Activated CD4-positive, alpha-beta T cell treated with anti-CD3 and anti-CD28 coated beads for 48 hours (primary cell): ENCODE measurements at regions not wholly inside any gene's neighbourhood (a gene's known extent, or its start where the extent isn't known, plus 50 kb on each side); places are given as distances from the start of the nearest gene placed in this dataset.
"Not testable (repeated sequence)": the region's sequence is repeated elsewhere in the genome, so short reads cannot be mapped to it uniquely, and the experiment has no call there.

Experiments
- DNase-seq: peaks from one replicate; pipeline ENCODE4 v3.0.0-alpha.2; 2020

DNA sequence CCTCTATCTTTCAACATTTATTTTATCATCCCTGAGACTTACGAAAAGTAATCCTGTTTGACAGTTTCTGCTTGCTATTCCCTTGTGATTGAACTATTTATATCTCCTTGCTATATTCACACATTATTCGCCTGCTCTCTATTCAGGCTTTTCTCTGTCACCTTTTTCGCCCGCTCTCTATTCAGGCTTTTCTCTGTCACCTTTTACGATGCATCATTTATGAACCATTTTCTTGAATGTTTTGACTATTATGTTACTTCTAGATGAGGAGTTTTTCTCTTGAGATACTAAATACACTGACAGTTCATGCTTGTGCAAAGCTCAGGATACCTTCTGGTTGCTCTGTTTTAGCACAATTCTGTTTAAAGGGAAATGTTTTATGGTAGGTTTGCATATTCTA lies 143.3 kb upstream of the VSTM2A start:
- DNase-seq, result no peak

DNA sequence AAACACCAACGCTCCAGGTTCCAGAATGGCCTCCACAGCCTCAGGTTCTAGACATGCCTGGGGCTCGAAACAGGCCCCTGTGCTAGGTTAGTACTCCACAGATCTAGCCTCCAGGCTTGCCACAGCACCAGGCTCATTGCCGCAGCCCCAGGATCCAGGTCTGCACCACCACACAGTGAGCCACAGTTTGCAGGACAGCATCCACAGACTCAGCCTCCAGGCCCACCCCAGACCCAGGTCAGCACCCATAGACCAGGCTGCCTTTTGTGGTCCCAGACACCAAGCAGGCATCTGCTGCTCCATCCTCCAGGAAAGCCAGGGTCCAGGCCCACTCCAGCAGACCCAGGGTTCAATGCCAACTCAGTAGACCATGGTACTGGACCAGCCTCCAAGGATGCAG lies 132.3 kb upstream of the VSTM2A start:
- DNase-seq, result no peak

DNA sequence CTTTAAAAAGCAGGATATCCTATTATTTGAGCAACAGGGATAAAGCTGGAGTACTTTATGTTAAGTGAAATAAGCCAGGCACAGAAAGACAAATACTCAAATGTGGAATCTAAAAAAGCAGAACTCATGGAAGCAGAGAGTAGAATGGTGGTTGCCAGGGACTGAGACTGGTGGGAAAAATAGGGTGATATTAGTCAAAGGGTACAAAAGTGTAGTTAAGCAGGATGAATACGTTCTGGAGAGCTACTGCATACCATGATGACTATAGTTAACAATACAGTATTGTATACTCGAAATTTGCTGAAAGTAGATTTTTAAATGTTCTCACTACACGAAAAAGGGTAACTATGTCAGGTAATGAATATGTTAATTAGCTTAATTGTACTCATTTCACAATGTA lies 125.5 kb upstream of the VSTM2A start:
- no peak for DNase-seq

DNA sequence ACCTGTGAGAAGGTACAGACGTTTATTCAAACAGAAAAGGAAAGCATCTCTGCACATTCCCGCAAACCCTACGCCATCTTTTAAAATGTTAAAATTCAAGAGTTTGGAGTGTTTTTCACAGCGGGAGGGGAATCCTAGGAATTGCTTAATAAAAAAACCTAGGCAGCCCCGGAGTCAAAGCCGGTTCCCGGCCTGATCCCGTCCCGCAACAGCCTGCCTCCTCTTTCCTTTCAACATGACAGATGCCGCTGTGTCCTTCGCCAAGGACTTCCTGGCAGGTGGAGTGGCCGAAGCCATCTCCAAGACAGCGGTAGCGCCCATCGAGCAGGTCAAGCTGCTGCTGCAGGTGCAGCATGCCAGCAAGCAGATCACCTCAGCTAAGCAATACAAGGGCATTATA lies 123.0 kb upstream of the VSTM2A start:
- DNase-seq, result no peak

DNA sequence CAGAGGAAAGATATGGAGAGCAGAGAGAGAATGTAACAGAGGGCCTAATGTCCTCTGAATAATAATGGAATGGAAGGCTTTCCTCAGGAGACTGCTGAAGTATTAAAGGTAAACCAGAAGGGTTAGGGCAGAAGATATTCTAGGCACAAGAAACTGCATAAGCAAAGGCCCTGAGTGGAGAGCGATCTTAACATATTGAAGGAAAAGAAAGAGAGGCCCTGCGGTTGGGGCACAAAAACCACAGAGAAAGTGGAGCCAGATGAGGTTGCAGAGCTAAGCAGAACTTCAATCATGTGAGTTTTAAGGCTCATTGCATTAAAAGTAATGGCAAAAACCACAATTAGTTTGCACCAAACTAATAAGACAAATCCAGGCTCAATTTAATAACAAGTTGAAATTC lies 115.8 kb upstream of the VSTM2A start:
- no peak for DNase-seq

DNA sequence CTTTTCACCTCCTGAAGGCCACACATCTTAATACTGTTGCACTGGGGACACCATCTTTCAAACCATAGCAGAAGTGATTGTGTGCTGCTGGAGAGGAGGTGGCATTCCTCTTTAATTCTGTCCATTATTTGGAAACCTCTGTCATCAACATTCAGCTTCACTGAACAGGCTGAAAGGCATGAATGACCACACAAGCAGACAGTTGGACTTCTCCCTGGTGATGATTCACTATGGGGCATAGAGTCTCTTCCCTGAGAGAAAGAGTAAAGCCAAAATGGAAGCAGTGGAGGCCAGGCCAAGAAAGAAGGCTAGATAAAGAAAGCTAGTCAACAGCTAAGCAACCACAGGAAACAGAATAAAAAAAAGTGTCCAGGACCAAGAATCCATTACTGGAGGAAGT lies 113.1 kb upstream of the VSTM2A start:
- DNase-seq, result no peak

DNA sequence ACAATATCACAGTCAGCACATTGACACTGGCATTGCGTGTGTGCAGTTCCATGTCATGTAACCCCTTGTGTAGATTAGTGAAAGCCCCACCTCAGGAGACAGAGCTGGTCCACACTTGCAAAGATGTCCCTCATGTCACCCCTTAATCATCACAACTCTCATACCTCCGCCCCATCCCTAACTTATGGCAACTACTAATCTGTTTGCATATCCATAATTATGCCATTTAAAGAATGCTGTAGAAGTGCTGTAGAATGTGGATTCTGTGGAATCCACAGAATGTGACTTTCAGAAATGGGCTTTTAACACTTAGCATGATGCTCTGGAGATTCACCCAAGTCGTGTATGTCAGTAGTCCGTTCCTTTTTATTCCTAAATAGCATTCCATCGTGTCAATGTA lies 102.8 kb upstream of the VSTM2A start:
- no peak for DNase-seq

DNA sequence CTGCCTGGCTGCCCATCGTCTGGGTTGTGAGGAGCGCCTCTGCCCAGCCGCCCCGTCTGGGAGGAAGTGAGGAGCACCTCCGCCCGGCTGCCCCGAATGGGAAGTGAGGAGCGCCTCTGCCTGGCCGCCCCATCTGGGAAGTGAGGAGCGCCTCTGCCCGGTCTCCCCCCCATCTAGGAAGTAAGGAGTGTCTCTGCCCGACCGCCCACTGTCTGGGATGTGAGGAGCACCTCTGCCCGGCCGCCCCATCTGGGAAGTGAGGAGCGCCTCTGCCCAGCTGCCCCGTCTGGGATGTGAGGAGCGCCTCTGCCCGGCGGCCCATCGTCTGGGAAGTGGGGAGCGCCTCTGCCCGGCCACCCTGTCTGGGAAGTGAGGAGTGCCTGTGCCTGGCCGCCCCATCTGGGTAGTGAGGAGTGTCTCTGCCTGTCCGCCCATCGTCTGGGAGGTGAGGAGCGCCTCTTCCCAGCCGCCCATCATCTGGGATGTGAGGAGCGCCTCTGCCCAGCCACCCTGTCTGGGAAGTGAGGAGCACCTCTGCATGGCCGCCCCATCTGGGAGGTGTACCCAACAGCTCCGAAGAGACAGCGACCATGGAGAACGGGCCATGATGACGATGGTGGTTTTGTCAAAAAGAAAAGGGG lies 98.0 kb upstream of the VSTM2A start:
- not testable (repeated sequence) for DNase-seq

DNA sequence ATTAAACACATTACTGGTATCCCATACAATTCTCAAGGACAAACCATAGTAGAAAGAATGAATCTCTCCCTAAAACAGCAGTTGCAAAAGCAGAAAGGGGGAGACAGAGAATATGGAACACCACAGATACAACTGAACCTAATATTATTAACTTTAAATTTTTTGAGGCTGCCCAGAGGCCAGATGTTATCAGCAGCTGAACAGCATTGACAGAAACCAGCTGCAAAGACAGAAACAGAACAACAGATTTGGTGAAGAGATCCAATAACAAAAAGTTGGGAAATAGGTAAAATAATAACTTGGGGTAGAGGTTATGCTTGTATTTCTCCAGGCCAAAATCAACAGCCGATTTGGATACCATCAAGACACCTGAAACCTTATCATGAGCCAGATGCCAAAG lies 89.0 kb upstream of the VSTM2A start:
- DNase-seq, result not testable (repeated sequence)

DNA sequence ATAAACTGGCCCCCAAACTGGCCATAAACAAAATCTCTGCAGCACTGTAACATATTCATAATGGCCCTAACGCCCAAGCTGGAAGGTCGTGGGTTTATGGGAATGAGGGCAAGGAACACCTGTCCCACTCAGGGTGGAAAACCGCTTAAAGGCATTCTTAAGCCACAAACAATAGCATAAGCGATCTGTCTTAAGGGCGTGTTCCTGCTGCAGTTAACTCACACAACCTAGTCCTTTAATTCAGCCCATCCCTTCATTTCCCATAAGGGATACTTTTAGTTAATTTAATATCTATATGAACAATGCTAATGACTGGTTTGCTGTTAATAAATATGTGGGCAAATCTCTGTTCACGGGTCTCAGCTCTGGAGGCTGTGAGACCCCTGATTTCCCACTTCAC lies 87.5 kb upstream of the VSTM2A start:
- not testable (repeated sequence) for DNase-seq

DNA sequence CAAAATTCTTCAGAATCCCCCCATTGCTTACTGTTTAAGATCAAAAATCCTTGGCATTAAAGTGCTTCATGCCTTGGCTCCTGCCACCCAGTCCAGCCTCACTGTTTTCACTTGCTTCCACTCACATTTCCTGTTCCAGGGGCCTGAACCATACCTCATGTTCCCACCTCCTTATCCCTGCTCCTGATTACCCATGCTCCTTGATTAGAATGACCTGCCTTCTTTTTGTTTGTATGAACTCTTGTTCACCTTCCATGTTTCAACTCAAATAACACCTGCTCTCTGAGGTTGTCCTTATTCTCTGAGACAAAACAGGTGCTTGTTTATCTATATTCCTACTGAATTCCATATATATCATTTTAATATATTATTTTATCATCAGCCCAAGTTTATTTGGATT lies 77.1 kb upstream of the VSTM2A start:
- no peak for DNase-seq

DNA sequence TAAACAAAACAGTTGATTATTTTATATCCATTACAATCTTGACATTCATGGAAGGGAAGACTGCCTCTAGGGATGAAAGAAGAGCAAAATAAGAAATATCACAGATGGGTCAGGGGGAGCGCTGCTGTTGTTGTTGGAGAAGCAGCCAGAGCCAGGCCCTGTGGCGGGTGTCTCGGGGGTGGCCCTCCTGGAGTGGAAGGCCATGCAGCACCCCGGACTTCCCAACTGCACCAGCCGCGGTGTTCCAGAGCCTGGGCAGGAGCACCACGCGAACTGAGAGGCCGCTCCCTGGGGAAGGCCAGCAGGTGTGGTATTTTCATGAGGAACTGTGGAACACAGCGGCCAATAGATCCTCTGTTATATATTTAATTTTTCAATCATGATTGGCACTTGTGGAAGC lies 72.4 kb upstream of the VSTM2A start:
- DNase-seq, result no peak

DNA sequence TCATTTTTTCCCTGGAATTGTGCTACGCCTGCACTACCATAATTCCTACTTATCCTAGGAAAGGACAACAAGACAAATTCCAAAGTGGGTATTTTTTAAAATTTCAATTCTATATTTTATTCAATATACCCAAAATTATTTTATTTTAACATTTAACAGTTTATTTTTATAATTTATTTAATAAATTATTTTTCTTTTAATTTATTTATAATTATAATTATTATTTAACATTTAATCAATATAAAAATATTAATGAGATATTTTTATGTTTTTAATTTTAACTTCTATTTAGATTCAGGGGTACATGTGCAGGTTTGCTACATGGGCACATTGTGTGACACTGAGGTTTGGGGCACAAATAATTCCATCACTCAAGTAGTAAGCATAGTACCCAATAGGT lies 65.6 kb upstream of the VSTM2A start:
- no peak for DNase-seq

DNA sequence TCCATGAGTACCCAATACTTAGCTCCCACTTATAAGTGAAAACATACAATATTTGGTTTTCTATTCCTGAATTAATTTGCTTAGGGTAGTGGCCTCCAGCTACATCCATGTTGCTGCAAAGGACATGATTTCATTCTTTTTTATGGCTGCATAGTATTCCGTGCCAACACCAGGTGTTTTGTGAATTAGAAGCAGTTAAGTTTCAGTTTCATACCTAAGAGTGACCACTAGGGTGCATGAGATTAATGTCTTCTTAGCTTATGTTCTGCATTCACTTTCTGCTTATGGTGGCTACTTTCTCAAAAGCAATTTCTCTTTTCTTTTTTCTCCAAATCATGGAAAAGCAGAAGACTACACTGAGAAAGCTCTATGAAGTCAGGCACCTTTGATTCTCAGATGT lies 65.1 kb upstream of the VSTM2A start:
- no peak for DNase-seq

DNA sequence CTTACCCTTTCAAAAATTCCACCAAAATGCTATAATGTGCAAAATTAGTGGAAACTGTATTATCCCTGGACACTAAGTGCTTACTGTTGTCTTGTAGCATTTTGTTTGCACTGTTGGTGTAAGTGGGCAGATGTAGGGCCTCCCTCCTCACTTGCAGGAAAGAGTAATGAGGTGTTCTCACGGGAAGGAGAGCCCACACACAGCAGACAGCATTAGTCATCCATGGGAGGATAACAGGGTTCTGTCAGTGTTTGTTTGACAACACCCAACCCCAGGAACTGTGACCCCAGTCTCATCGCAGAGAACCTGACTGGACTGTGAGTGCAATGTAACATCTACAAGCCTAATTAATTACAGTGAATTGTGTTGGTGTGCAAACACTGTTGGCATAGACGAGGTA lies 58.7 kb upstream of the VSTM2A start:
- DNase-seq, result no peak

DNA sequence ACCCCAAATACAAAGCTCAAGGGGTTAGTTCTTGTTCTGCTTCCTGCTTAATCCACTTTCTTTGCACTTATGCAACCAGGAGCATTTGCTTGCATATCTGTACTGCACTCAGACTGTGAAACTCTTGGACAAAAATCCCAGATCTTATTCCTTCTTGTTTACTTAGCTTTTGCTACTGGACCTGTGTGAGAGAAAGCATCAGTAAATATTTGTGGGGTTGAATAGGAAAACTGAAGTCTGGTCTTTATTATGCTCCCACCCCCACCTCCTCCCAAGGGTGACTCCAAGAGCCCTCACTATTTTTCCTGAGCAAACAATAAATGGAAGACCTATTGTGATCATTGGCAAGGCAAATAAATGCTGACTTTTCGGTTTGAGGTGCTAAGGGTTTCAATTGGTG lies 57.1 kb upstream of the VSTM2A start:
- no peak for DNase-seq
